ENCODE measurements at regions not wholly inside any gene's neighbourhood (a gene's known extent, or its start where the extent isn't known, plus 50 kb on each side); places are given as distances from the start of the nearest gene placed in this dataset.

- no peaks in the 10 kb centered on the region for H3K9me2 ChIP-seq (replicated peaks; ENCODE audit: control insufficient read depth, low read length)
- no peak overlapping the region for H3K4me3 ChIP-seq (ENCODE audit: low read length)
Measured at GRCh38 chr2:200054681-200055468, 99.5 kb downstream of the MAIP1 start.

GRCh38 chr2:200056105-200056504 is 100.7 kb downstream of the MAIP1 start:
- H3K27ac ChIP-seq (ENCODE audit: low read depth, low read length) = no peak overlapping the region
- no peak overlapping the region for H3K4me3 ChIP-seq (ENCODE audit: low read length)
- H3K4me2 ChIP-seq (ENCODE audit: low read length) = no peak overlapping the region
- no peaks in the 10 kb centered on the region for H3K27me3 ChIP-seq (ENCODE audit: control insufficient read depth, low read length)
- H3K4me1 ChIP-seq (ENCODE audit: control insufficient read depth, low read length) = no peaks in the 10 kb centered on the region
- H3K36me3 ChIP-seq (ENCODE audit: control insufficient read depth, low read length) = no peaks in the 10 kb centered on the region
- TF ChIP-seq EZH2phosphoT487 (IDR thresholded peaks at IDR 0.05; ENCODE audit: borderline replicate concordance, low read length) = no peak
- TF ChIP-seq CTCF (IDR thresholded peaks at IDR 0.05; ENCODE audit: low read depth, low read length, poor library complexity, severe bottlenecking) = no peak
- H3K79me2 ChIP-seq (ENCODE audit: control insufficient read depth, low read length) = no peaks in the 10 kb centered on the region
- no peaks in the 10 kb centered on the region for H4K20me1 ChIP-seq (ENCODE audit: control insufficient read depth, insufficient read depth, low read depth, low read length)
- H3K9me2 ChIP-seq (replicated peaks; ENCODE audit: control insufficient read depth, low read length) = no peaks in the 10 kb centered on the region
- H3K9me3 ChIP-seq (ENCODE audit: control insufficient read depth, insufficient read depth, low read length) = no peaks in the 10 kb centered on the region
- H3F3A ChIP-seq (ENCODE audit: control insufficient read depth, insufficient read depth) = no peaks in the 10 kb centered on the region

More at GRCh38 chr2:200054681-200055468, 99.5 kb downstream of the MAIP1 start:
- TF ChIP-seq CTCF (IDR thresholded peaks at IDR 0.05; ENCODE audit: low read depth, low read length, poor library complexity, severe bottlenecking) (no peak), EZH2phosphoT487 (IDR thresholded peaks at IDR 0.05; ENCODE audit: borderline replicate concordance, low read length) (no peak)
- Histone ChIP-seq H3F3A (ENCODE audit: control insufficient read depth, insufficient read depth) (no peaks in the 10 kb centered on the region), H3K4me1 (ENCODE audit: control insufficient read depth, low read length) (no peaks in the 10 kb centered on the region), H3K79me2 (ENCODE audit: control insufficient read depth, low read length) (no peaks in the 10 kb centered on the region), H3K36me3 (ENCODE audit: control insufficient read depth, low read length) (no peaks in the 10 kb centered on the region), H3K27ac (ENCODE audit: low read depth, low read length) (no peak overlapping the region), H3K27me3 (ENCODE audit: control insufficient read depth, low read length) (0 out of 2 replicates have a peak, but pooled peaks cover 2% of the 10 kb centered on the region), H3K4me2 (ENCODE audit: low read length) (no peak overlapping the region), H4K20me1 (ENCODE audit: control insufficient read depth, insufficient read depth, low read depth, low read length) (no peaks in the 10 kb centered on the region), H3K9me3 (ENCODE audit: control insufficient read depth, insufficient read depth, low read length) (no peaks in the 10 kb centered on the region)

GRCh38 chr2:200063155-200063554 is 107.8 kb downstream of the MAIP1 start:
- H3K4me2 ChIP-seq (ENCODE audit: low read length) = no peak overlapping the region

More at GRCh38 chr2:200063155-200063554, 107.8 kb downstream of the MAIP1 start:
- Histone ChIP-seq H3K27me3 (ENCODE audit: control insufficient read depth, low read length) (no peaks in the 10 kb centered on the region), H3K27ac (ENCODE audit: low read depth, low read length) (no peak overlapping the region), H3K4me1 (ENCODE audit: control insufficient read depth, low read length) (no peaks in the 10 kb centered on the region), H3K9me2 (replicated peaks; ENCODE audit: control insufficient read depth, low read length) (no peaks in the 10 kb centered on the region), H3K4me3 (ENCODE audit: low read length) (no peak overlapping the region), H3K9me3 (ENCODE audit: control insufficient read depth, insufficient read depth, low read length) (no peaks in the 10 kb centered on the region), H4K20me1 (ENCODE audit: control insufficient read depth, insufficient read depth, low read depth, low read length) (no peaks in the 10 kb centered on the region), H3F3A (ENCODE audit: control insufficient read depth, insufficient read depth) (no peaks in the 10 kb centered on the region), H3K36me3 (ENCODE audit: control insufficient read depth, low read length) (no peaks in the 10 kb centered on the region), H3K79me2 (ENCODE audit: control insufficient read depth, low read length) (no peaks in the 10 kb centered on the region)
- TF ChIP-seq EZH2phosphoT487 (IDR thresholded peaks at IDR 0.05; ENCODE audit: borderline replicate concordance, low read length) (no peak), CTCF (IDR thresholded peaks at IDR 0.05; ENCODE audit: low read depth, low read length, poor library complexity, severe bottlenecking) (no peak)

Data from DOHH2 (cell line).